Pancreas (tissue), 10 donors: ENCODE measurements at regions not wholly inside any gene's neighbourhood (a gene's known extent, or its start where the extent isn't known, plus 50 kb on each side); places are given as distances from the start of the nearest gene placed in this dataset.

Experiments
- ATAC-seq, 4 donors: fragments of 200-7000 bp; cut with Tn5 transposase; one replicate each; pipeline versions ENCODE4 v1.8.0 to v1.9.1; 2020; ENCODE audit warnings: mild to moderate bottlenecking in 4 of 4, moderate library complexity in 4 of 4
- DNase-seq, 6 donors: peaks; one replicate each; pipeline ENCODE4 v3.0.0-alpha.2; 2020
- FAIRE-seq: peaks from 2 replicates; lab custom pipeline; 2012; peaks lifted over from hg19 to GRCh38; lab: Jason Lieb, UNC
- H3K27ac ChIP-seq, 4 donors: fragments of 200-600 bp; sonication (generic); 1 replicate in 3 of 4; 2 replicates in 1 of 4; pipeline versions ENCODE4 v1.5.0 to v1.8.0; 2020
- H3K27me3 ChIP-seq, 4 donors: fragments of 200-600 bp; one replicate each; pipeline ENCODE4 v1.8.0; 2021
- H3K36me3 ChIP-seq, 3 donors: fragments of 200-600 bp; sonication (generic) in 1 of 3; one replicate each; pipeline versions ENCODE4 v1.5.0 to v1.8.0; 2020 to 2021
- H3K4me1 ChIP-seq, 3 donors: fragments of 200-600 bp; one replicate each; pipeline ENCODE4 v1.8.0; 2021
- H3K4me3 ChIP-seq, 4 donors: fragments of 200-600 bp; sonication (generic) in 2 of 4; one replicate each; pipeline versions ENCODE4 v1.5.0 to v1.8.0; 2020 to 2021
- H3K9me3 ChIP-seq, 4 donors: fragments of 200-600 bp; one replicate each; pipeline ENCODE4 v1.8.0; 2021
- CTCF ChIP-seq, 4 donors: fragments of 200-600 bp; sonication (generic) in 3 of 4; IDR thresholded peaks; one replicate each; pipeline versions ENCODE4 v1.5.0 to v1.8.0; 2021; ENCODE audit warnings: antibody characterized with exemption in 4 of 4
- WGBS, 2 donors: extraction: QIAGEN DNeasy Blood & Tissue Kit; methylation state at CpG; one replicate each; pipeline ENCODE4 v1.1.7; 2013; 5-methylcytosine and 5-hydroxymethylcytosine counted together
- intact Hi-C, 3 donors: fragments of 100-400 bp; cut with DNase I; formaldehyde crosslinking; loops; one replicate each; pipeline versions ENCODE4 v1.11.1 to v1.14.2; 2022
- donor health status: healthy with polysubstance abuse.
- donor health status: DM: no; HTN: no; CAD: no; lungs with moderate emphysema.
- donor health status: DM: no; HTN: no; CAD: no.
- donor health status: control.
- donor health status: control.
- donor health status: Bipolar disorder and iron deficiency.
- donor health status: DM: yes; HTN: yes; CAD: no.
- donor health status: DM: no; HTN: no; CAD: no.
- donor health status: DM: no; HTN: no; CAD: no.
- donor health status: DM: yes; HTN: yes; CAD: no.

GRCh38 chr16:72429671-72430081, 257.7 kb upstream of the PMFBP1 start:
- H3K9me3 ChIP-seq = no peaks in the 10 kb centered on the region

DNA sequence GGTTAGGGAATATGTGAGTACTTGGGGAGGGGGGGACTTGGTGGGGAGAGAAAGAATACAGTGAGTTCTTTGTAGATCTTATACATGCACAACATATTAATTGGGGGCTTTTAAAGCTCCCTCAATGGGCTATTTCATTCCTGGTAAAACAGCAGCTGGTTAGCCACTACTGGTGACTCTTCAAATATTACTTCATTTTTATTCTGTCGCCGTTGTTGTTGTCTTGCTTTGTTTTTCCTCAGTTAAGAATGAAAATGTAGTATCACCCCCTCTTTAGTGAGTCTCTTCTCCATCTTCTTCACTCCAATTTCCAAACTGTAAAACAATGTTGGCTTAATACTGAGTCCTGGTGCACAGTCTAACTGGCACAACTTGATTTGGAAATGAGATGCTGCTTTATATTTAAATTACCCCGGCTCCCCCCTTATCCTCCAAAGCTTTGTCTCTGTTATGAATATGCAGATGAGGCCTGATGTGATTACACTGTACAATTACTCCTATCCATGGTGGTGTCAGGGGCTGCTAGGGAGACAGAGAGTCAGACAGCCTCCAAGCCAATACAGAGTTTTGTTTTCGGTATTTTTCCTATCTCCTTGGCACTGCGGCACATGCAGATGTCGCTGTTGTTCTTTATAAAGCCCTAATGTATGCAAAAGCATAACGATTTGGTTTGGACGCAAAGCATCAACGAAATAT, 256.9 kb upstream of the PMFBP1 start:
- Histone ChIP-seq H3K4me1 (no peaks in the 10 kb centered on the region), H3K36me3 (no peaks in the 10 kb centered on the region), H3K9me3 (no peaks in the 10 kb centered on the region), H3K27ac (no peak overlapping the region), H3K4me3 (no peak overlapping the region), H3K27me3 (no peaks in the 10 kb centered on the region)
- FAIRE-seq (no peak), DNase-seq (no peak), ATAC-seq (no peak)
- TF ChIP-seq CTCF (IDR thresholded peaks at IDR 0.05) = no peak
- WGBS, 2 donors = 79 to 85% methylated on average over 9 of the region's 9 CpGs
- intact Hi-C loops = no loop called here

More at GRCh38 chr16:72429671-72430081, 257.7 kb upstream of the PMFBP1 start:
- TF ChIP-seq CTCF (IDR thresholded peaks at IDR 0.05) = no peak
- no peak overlapping the region for H3K27ac ChIP-seq
- 71 to 85% methylated on average over 5 of the region's 5 CpGs for WGBS, 2 donors
- FAIRE-seq (no peak), ATAC-seq (no peak), DNase-seq (no peak)
- intact Hi-C loops = no loop called here
- no peak overlapping the region for H3K4me3 ChIP-seq
- H3K27me3 ChIP-seq = no peaks in the 10 kb centered on the region
- no peaks in the 10 kb centered on the region for H3K4me1 ChIP-seq
- no peaks in the 10 kb centered on the region for H3K36me3 ChIP-seq

- no peak for ATAC-seq
- intact Hi-C loops = no loop called here
These were observed 255.9 kb upstream of the PMFBP1 start for GRCh38 chr16:72427783-72428331.

DNA sequence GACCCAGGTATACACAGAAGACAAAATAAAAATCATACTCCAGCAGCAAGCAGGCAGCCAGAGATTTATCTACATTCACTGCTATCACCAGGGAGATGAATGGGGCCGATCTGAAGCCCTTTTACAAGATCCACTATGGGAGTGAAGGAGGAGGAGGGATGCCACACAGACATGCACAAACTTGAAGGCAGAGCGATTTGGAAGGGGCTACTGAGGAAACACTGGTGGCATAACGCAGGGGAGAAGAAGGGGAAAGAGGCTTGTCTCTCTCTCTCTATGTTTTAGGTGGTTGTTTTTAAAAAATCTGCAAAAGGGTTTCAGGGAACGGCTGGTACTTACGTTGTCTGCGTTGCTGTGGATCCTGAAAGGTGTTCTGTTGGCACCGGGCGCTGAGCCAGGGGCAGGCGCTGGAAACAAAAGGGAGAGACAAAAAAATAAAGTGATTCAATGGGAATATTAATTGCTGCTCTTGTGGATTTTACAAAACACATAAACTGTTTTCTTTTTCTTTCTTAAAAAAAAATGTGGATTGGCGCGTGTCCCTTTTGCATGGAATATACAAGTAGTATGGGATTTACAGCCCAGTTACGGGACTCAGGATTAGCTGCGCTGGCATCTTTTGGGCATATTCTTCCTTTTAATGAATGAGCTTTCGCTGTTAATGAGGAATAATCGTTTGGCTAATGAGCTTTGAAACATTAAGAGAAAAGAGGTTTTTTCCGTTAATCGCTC, 255.3 kb upstream of the PMFBP1 start:
- intact Hi-C loops = no loop called here
- H3K36me3 ChIP-seq = no peaks in the 10 kb centered on the region
- no peak overlapping the region for H3K27ac ChIP-seq
- no peaks in the 10 kb centered on the region for H3K9me3 ChIP-seq
- no peaks in the 10 kb centered on the region for H3K27me3 ChIP-seq
- DNase-seq = no peak
- no peak for TF ChIP-seq CTCF (IDR thresholded peaks at IDR 0.05)
- H3K4me3 ChIP-seq = no peak overlapping the region
- FAIRE-seq = no peak
- 85 to 89% methylated on average over 17 of the region's 17 CpGs for WGBS, 2 donors
- H3K4me1 ChIP-seq = no peaks in the 10 kb centered on the region
- no peak for ATAC-seq

More at GRCh38 chr16:72427783-72428331, 255.9 kb upstream of the PMFBP1 start:
- Histone ChIP-seq H3K9me3 (no peaks in the 10 kb centered on the region), H3K27me3 (no peaks in the 10 kb centered on the region), H3K36me3 (no peaks in the 10 kb centered on the region), H3K4me3 (no peak overlapping the region), H3K4me1 (no peaks in the 10 kb centered on the region), H3K27ac (no peak overlapping the region)
- TF ChIP-seq CTCF (IDR thresholded peaks at IDR 0.05) = no peak
- no peak for FAIRE-seq
- 75 to 80% methylated on average over 8 of the region's 8 CpGs for WGBS, 2 donors
- DNase-seq = no peak
